ENCODE measurements at regions not wholly inside any gene's neighbourhood (a gene's known extent, or its start where the extent isn't known, plus 50 kb on each side); places are given as distances from the start of the nearest gene placed in this dataset.

DNA sequence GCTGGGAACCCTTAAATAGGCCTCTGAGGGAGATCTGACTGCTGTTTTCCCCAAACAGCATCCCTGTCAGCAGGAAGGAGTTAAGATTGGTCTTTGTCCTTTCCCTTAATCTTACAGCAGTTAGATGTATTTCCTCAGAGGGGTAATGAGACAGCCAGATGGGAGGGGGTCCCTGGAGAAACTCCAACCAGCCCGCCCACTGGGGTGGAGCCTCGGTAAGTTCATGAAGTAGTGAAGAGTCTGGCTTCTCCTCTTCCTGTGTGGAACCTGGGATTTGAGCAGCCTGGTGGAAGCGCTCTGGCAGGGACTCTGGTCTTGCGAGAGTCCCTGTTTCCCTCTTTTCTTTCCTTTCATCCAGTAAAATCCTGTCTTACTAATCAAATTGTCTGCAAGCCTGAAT, 330.0 kb downstream of the TLL1 start:
- TF ChIP-seq RAD21 (IDR thresholded peaks at IDR 0.05; ENCODE audit: low read depth) (no peak), TCF12 (IDR thresholded peaks at IDR 0.05; ENCODE audit: low read depth) (no peak), EGR1 (IDR thresholded peaks at IDR 0.05) (no peak), CREB1 (IDR thresholded peaks at IDR 0.05; ENCODE audit: low read depth) (no peak), TEAD4 (IDR thresholded peaks at IDR 0.05) (no peak)
- TF ChIP-seq, protein P1, sequence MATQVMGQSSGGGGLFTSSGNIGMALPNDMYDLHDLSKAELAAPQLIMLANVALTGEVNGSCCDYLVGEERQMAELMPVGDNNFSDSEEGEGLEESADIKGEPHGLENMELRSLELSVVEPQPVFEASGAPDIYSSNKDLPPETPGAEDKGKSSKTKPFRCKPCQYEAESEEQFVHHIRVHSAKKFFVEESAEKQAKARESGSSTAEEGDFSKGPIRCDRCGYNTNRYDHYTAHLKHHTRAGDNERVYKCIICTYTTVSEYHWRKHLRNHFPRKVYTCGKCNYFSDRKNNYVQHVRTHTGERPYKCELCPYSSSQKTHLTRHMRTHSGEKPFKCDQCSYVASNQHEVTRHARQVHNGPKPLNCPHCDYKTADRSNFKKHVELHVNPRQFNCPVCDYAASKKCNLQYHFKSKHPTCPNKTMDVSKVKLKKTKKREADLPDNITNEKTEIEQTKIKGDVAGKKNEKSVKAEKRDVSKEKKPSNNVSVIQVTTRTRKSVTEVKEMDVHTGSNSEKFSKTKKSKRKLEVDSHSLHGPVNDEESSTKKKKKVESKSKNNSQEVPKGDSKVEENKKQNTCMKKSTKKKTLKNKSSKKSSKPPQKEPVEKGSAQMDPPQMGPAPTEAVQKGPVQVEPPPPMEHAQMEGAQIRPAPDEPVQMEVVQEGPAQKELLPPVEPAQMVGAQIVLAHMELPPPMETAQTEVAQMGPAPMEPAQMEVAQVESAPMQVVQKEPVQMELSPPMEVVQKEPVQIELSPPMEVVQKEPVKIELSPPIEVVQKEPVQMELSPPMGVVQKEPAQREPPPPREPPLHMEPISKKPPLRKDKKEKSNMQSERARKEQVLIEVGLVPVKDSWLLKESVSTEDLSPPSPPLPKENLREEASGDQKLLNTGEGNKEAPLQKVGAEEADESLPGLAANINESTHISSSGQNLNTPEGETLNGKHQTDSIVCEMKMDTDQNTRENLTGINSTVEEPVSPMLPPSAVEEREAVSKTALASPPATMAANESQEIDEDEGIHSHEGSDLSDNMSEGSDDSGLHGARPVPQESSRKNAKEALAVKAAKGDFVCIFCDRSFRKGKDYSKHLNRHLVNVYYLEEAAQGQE (IDR thresholded peaks at IDR 0.05; ENCODE audit: low read depth) = no peak

DNA sequence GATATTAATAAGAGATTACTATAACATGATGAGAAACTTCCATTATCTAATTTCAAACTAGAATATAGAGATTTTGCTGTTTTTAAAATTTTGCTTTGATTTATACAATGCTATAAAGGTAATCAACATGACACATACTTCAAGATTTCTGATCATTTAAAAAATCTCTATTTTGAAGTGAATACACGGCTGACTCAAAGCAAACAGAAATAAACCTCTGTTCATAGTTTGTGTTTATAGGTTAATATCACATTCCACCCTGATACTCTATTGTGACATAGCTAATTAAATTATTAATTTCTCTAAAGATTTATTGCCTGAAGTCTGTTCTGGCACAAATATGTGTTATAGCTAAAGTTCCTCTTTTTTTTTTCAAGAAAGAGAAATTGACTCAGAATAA, 349.2 kb downstream of the TLL1 start:
- TF ChIP-seq CREB1 (IDR thresholded peaks at IDR 0.05; ENCODE audit: low read depth) (no peak), TCF12 (IDR thresholded peaks at IDR 0.05; ENCODE audit: low read depth) (no peak), EP300 (IDR thresholded peaks at IDR 0.05; ENCODE audit: borderline replicate concordance) (no peak), EGR1 (IDR thresholded peaks at IDR 0.05) (no peak), ZBTB7A (IDR thresholded peaks at IDR 0.05; ENCODE audit: low read depth) (no peak), FOXM1 (IDR thresholded peaks at IDR 0.05; ENCODE audit: borderline replicate concordance, low read depth) (no peak), CEBPB (IDR thresholded peaks at IDR 0.05) (no peak), YY1 (IDR thresholded peaks at IDR 0.05; ENCODE audit: low read depth) (no peak), TEAD4 (IDR thresholded peaks at IDR 0.05) (no peak), NFIC (IDR thresholded peaks at IDR 0.05) (no peak), TAF1 (IDR thresholded peaks at IDR 0.05; ENCODE audit: low read depth) (no peak), RAD21 (IDR thresholded peaks at IDR 0.05; ENCODE audit: low read depth) (no peak)
- TF ChIP-seq, protein P2, sequence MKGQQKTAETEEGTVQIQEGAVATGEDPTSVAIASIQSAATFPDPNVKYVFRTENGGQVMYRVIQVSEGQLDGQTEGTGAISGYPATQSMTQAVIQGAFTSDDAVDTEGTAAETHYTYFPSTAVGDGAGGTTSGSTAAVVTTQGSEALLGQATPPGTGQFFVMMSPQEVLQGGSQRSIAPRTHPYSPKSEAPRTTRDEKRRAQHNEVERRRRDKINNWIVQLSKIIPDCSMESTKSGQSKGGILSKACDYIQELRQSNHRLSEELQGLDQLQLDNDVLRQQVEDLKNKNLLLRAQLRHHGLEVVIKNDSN (IDR thresholded peaks at IDR 0.05) = no peak
- TF ChIP-seq, protein P1 (IDR thresholded peaks at IDR 0.05; ENCODE audit: low read depth) = no peak
- TF ChIP-seq, protein P3, sequence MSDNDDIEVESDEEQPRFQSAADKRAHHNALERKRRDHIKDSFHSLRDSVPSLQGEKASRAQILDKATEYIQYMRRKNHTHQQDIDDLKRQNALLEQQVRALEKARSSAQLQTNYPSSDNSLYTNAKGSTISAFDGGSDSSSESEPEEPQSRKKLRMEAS (IDR thresholded peaks at IDR 0.05) = no peak

DNA sequence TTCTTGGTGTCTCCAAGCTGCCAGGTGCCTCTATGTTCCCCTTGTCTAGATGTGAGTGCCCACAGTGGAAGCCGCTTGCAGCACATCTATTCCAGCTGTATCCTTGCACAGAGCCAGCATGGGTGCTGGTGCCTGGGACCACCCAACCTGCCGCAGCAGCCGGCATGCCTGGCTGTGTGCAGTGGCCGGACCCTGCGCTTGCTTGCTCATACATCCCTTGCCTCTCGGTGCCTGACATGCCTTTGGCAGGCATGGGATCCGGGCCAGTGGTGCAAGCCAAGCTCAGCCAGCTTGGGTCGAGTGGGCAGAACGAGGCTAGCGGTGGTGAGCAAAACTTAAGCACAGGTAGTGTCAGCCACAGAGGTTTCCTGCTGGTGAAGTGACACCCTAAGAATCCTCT, 355.1 kb downstream of the TLL1 start:
- TF ChIP-seq, protein P3 (IDR thresholded peaks at IDR 0.05) = no peak
- TF ChIP-seq, protein P1 (IDR thresholded peaks at IDR 0.05; ENCODE audit: low read depth) = no peak
- no peak for TF ChIP-seq EGR1 (IDR thresholded peaks at IDR 0.05)
- no peak for TF ChIP-seq ZBTB7A (IDR thresholded peaks at IDR 0.05; ENCODE audit: low read depth)
- no peak for TF ChIP-seq FOXM1 (IDR thresholded peaks at IDR 0.05; ENCODE audit: borderline replicate concordance, low read depth)
- no peak for TF ChIP-seq TAF1 (IDR thresholded peaks at IDR 0.05; ENCODE audit: low read depth)
- no peak for TF ChIP-seq EP300 (IDR thresholded peaks at IDR 0.05; ENCODE audit: borderline replicate concordance)
- no peak for TF ChIP-seq NFIC (IDR thresholded peaks at IDR 0.05)
- no peak for TF ChIP-seq CEBPB (IDR thresholded peaks at IDR 0.05)
- TF ChIP-seq TCF12 (IDR thresholded peaks at IDR 0.05; ENCODE audit: low read depth) = no peak
- TF ChIP-seq YY1 (IDR thresholded peaks at IDR 0.05; ENCODE audit: low read depth) = no peak
- TF ChIP-seq CREB1 (IDR thresholded peaks at IDR 0.05; ENCODE audit: low read depth) = no peak
- TF ChIP-seq RAD21 (IDR thresholded peaks at IDR 0.05; ENCODE audit: low read depth) = no peak
- TF ChIP-seq, protein P2 (IDR thresholded peaks at IDR 0.05) = no peak
- no peak for TF ChIP-seq TEAD4 (IDR thresholded peaks at IDR 0.05)

DNA sequence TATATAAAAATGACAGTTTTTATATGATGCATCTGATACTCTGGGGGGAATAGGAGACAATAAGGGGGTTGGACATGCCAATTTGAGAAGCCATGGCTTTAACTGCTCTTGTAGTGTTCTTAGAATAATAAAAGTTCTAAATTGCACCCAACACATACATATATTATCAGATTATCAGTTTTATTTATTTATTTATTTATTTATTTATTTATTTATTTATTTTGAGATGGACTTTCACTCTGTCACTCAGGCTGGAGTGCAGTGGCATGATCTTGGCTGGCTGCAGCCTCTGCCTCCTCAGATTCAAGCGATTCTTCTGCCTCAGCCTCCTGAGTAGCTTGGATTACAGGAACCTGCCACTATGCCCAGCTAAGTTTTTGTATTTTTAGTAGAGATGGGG, 356.8 kb downstream of the TLL1 start:
- TF ChIP-seq ZBTB7A (IDR thresholded peaks at IDR 0.05; ENCODE audit: low read depth) (no peak), RAD21 (IDR thresholded peaks at IDR 0.05; ENCODE audit: low read depth) (no peak), FOXM1 (IDR thresholded peaks at IDR 0.05; ENCODE audit: borderline replicate concordance, low read depth) (no peak), NFIC (IDR thresholded peaks at IDR 0.05) (no peak), EGR1 (IDR thresholded peaks at IDR 0.05) (no peak), CEBPB (IDR thresholded peaks at IDR 0.05) (no peak), YY1 (IDR thresholded peaks at IDR 0.05; ENCODE audit: low read depth) (no peak), TAF1 (IDR thresholded peaks at IDR 0.05; ENCODE audit: low read depth) (no peak), TEAD4 (IDR thresholded peaks at IDR 0.05) (no peak), EP300 (IDR thresholded peaks at IDR 0.05; ENCODE audit: borderline replicate concordance) (no peak), CREB1 (IDR thresholded peaks at IDR 0.05; ENCODE audit: low read depth) (no peak), TCF12 (IDR thresholded peaks at IDR 0.05; ENCODE audit: low read depth) (no peak)
- TF ChIP-seq, protein P2 (IDR thresholded peaks at IDR 0.05) = no peak
- TF ChIP-seq, protein P3 (IDR thresholded peaks at IDR 0.05) = no peak
- TF ChIP-seq, protein P1 (IDR thresholded peaks at IDR 0.05; ENCODE audit: low read depth) = no peak

All from Ishikawa (cell line).